ENCODE measurements at regions not wholly inside any gene's neighbourhood (a gene's known extent, or its start where the extent isn't known, plus 50 kb on each side); places are given as distances from the start of the nearest gene placed in this dataset.

DNA sequence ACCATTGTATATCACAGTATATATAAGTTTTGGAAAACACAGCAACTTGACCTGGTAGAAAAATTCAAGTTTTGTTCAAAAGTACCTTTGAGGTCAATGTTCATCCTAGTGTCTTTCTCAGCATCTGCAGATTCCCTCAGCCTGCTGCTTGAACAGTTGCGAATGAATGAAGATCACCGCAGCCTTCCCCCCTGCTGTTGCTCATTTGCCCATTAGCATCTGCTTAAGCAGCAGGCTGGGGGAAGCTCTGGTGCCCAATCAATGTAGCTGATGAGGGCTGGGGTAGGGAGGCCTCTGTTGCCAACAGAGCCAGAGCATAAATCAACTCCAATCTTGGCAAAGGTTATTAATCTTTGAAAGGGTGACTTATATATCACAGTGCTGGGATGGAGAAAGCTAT, 586.5 kb upstream of the PTPRD start:
- peak in 4 of 8 experiments; percentile 32 to 45 (median 32) for ATAC-seq (replicated peaks in 6 of 8)
- no peak overlapping the region for H3K4me3 ChIP-seq
- H3K27ac ChIP-seq, result no peak overlapping the region
- peaks cover 0 to 5% of the 10 kb centered on the region in 2 donors for H3K4me1 ChIP-seq (replicated peaks in 1 of 2)
- in situ Hi-C loops (cut with MboI; ENCODE audit: low pct_unique_long_range_greater_than_20kb in 2 of 9, low sequenced_read_pairs in 9 of 9, unreplicated experiment in 9 of 9), result no loop called here
- 20 to 100% (median 57%) methylated on average over 1 to 2 of the region's 2 CpGs; no CpG with 5 or more reads in 4 of the 10 experiments for WGBS, 10 experiments

DNA sequence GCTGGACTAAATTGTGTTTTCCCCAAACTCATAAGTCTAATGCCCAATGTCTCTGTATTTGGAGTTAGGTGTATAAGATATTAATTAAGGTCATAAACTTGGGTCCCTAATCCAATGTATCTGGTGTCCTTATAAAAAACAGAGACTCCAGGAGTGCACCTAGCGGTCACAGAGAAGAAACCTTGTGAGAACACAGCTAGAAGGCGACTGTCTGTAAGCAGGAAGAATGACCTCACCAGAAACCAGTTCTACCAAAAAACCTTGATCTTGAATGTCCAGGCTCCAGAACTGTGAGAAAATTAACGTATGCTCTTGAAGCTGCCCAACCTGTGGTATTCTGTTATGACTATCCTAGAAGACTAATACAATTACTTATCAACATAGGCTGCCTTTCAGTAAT, 591.7 kb upstream of the PTPRD start:
- WGBS, 10 experiments, result 0 to 100% (median 52%) methylated on average over 1 to 3 of the region's 3 CpGs; no CpG with 5 or more reads in 2 of the 10 experiments
- H3K4me3 ChIP-seq, result no peak overlapping the region
- in situ Hi-C loops (cut with MboI; ENCODE audit: low pct_unique_long_range_greater_than_20kb in 2 of 9, low sequenced_read_pairs in 9 of 9, unreplicated experiment in 9 of 9), result no loop called here
- ATAC-seq (replicated peaks in 6 of 8), result no peak
- peaks cover 0 to 2% of the 10 kb centered on the region in 2 donors for H3K4me1 ChIP-seq (replicated peaks in 1 of 2)
- H3K27ac ChIP-seq, result no peak overlapping the region

DNA sequence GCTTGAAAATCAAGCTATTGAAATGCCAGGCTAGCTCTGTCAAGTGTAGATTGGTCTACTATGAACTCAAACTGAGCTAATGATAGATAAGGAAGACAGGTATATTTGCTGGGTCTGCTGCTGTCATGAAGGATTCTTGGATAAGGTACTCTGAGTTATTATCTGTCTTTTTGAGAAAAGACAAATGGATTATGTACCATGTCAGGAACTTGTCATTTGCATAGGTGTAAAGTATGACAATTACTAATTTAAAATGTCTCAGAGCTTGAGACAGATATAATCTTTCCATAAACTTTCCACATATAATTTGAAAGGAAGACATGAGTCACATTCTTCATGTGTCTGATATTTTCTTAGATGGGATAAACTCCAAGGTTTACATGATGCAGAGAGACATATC, 594.1 kb upstream of the PTPRD start:
- Histone ChIP-seq H3K27ac (no peak overlapping the region), H3K4me3 (no peak overlapping the region), H3K4me1 (replicated peaks in 1 of 2) (no peaks in the 10 kb centered on the region)
- in situ Hi-C loops (cut with MboI; ENCODE audit: low pct_unique_long_range_greater_than_20kb in 2 of 9, low sequenced_read_pairs in 9 of 9, unreplicated experiment in 9 of 9), result no loop called here
- ATAC-seq (replicated peaks in 6 of 8), result no peak

DNA sequence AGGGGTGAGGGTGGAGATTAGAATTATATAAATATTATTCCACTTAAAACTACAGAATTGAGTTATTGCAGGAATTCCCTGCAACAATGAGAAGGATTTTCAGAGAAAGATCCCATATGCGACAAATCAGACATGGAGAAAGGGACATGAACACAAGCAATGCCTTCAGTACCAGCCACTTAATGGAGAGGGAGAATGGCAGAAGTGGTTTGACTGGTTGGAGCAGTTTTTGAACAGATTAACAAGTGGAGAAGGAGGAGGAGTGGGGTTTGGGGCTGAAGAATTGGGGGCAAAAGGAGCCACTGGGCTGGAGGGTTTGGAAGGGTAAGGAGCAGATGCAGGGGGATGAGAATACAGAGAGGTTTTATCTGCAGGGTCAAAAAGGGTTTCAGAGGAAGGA, 620.9 kb upstream of the PTPRD start:
- H3K4me1 ChIP-seq (replicated peaks in 1 of 2), result no peaks in the 10 kb centered on the region
- WGBS, 10 experiments, result 0 to 100% (median 83%) methylated on average over 1 of the region's 1 CpG; no CpG with 5 or more reads in 4 of the 10 experiments
- no peak for ATAC-seq (replicated peaks in 6 of 8)
- no peak overlapping the region for H3K4me3 ChIP-seq
- H3K27ac ChIP-seq, result no peak overlapping the region
- in situ Hi-C loops (cut with MboI; ENCODE audit: low pct_unique_long_range_greater_than_20kb in 2 of 9, low sequenced_read_pairs in 9 of 9, unreplicated experiment in 9 of 9), result no loop called here

DNA sequence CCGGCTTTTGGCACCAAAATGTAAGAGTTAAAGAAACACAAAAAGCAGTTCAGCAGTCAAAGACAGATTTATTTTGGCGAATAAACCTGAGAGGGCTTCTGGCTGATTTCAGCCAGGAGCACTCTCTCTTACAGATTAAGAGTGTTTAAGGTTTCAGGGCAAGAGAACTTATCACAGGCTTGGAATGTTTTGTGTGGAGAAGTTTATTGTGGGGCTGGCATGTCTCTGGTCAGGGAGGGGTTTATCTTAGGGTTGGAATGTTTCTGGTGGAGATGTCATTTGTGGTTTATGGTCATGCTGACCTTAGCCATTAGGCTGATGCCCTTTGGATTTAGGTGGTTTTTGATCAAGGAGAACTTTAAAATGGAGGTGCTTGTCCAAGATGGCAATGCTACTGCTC, 622.3 kb upstream of the PTPRD start:
- H3K4me3 ChIP-seq, result no peak overlapping the region
- no peak for ATAC-seq (replicated peaks in 6 of 8)
- in situ Hi-C loops (cut with MboI; ENCODE audit: low pct_unique_long_range_greater_than_20kb in 2 of 9, low sequenced_read_pairs in 9 of 9, unreplicated experiment in 9 of 9), result no loop called here
- WGBS, 10 experiments, result 0 to 83% (median 15%) methylated on average over 1 to 2 of the region's 2 CpGs; no CpG with 5 or more reads in 6 of the 10 experiments
- no peaks in the 10 kb centered on the region for H3K4me1 ChIP-seq (replicated peaks in 1 of 2)
- no peak overlapping the region for H3K27ac ChIP-seq

GRCh38 chr9:11241779-11242178, 629.0 kb upstream of the PTPRD start:
- in situ Hi-C loops (cut with MboI; ENCODE audit: low pct_unique_long_range_greater_than_20kb in 2 of 9, low sequenced_read_pairs in 9 of 9, unreplicated experiment in 9 of 9), result no loop called here
- Histone ChIP-seq H3K4me1 (replicated peaks in 1 of 2) (no peaks in the 10 kb centered on the region), H3K27ac (no peak overlapping the region), H3K4me3 (no peak overlapping the region)
- WGBS, 10 experiments, result 0 to 60% methylated on average over 1 of the region's 1 CpG; no CpG with 5 or more reads in 8 of the 10 experiments
- no peak for ATAC-seq (replicated peaks in 6 of 8)

GRCh38 chr9:11257992-11258391, 645.2 kb upstream of the PTPRD start:
- in situ Hi-C loops (cut with MboI; ENCODE audit: low pct_unique_long_range_greater_than_20kb in 2 of 9, low sequenced_read_pairs in 9 of 9, unreplicated experiment in 9 of 9), result no loop called here
- no peak overlapping the region for H3K4me3 ChIP-seq
- no peak for ATAC-seq (replicated peaks in 6 of 8)
- WGBS, 10 experiments, result 0 to 75% (median 24%) methylated on average over 1 of the region's 1 CpG; no CpG with 5 or more reads in 2 of the 10 experiments
- H3K27ac ChIP-seq, result no peak overlapping the region
- H3K4me1 ChIP-seq (replicated peaks in 1 of 2), result peaks cover 7 to 10% of the 10 kb centered on the region in 2 donors

GRCh38 chr9:11269036-11269435, 656.2 kb upstream of the PTPRD start:
- Histone ChIP-seq H3K27ac (no peak overlapping the region), H3K4me3 (no peak overlapping the region), H3K4me1 (replicated peaks in 1 of 2) (no peaks in the 10 kb centered on the region)
- in situ Hi-C loops (cut with MboI; ENCODE audit: low pct_unique_long_range_greater_than_20kb in 2 of 9, low sequenced_read_pairs in 9 of 9, unreplicated experiment in 9 of 9), result no loop called here
- no peak for ATAC-seq (replicated peaks in 6 of 8)
- WGBS, 10 experiments, result 0 to 71% (median 36%) methylated on average over 1 to 3 of the region's 3 CpGs; no CpG with 5 or more reads in 4 of the 10 experiments

- WGBS, 10 experiments, result 8 to 100% (median 86%) methylated on average over 1 to 8 of the region's 11 CpGs; no CpG with 5 or more reads in 1 of the 10 experiments
- Histone ChIP-seq H3K27ac (no peak overlapping the region), H3K4me3 (no peak overlapping the region), H3K4me1 (replicated peaks in 1 of 2) (no peaks in the 10 kb centered on the region)
- in situ Hi-C loops (cut with MboI; ENCODE audit: low pct_unique_long_range_greater_than_20kb in 2 of 9, low sequenced_read_pairs in 9 of 9, unreplicated experiment in 9 of 9), result no loop called here
- ATAC-seq (replicated peaks in 6 of 8), result no peak
Observed at GRCh38 chr9:11275158-11275695, 662.4 kb upstream of the PTPRD start.

GRCh38 chr9:11312966-11313365, 700.2 kb upstream of the PTPRD start:
- no peak overlapping the region for H3K27ac ChIP-seq
- no peaks in the 10 kb centered on the region for H3K4me1 ChIP-seq (replicated peaks in 1 of 2)
- peak in 4 of 8 experiments; percentile 17 to 76 (median 53) for ATAC-seq (replicated peaks in 6 of 8)
- in situ Hi-C loops (cut with MboI; ENCODE audit: low pct_unique_long_range_greater_than_20kb in 2 of 9, low sequenced_read_pairs in 9 of 9, unreplicated experiment in 9 of 9), result no loop called here
- no peak overlapping the region for H3K4me3 ChIP-seq
- WGBS, 10 experiments, result 0 to 100% (median 86%) methylated on average over 1 to 2 of the region's 2 CpGs; no CpG with 5 or more reads in 5 of the 10 experiments

DNA sequence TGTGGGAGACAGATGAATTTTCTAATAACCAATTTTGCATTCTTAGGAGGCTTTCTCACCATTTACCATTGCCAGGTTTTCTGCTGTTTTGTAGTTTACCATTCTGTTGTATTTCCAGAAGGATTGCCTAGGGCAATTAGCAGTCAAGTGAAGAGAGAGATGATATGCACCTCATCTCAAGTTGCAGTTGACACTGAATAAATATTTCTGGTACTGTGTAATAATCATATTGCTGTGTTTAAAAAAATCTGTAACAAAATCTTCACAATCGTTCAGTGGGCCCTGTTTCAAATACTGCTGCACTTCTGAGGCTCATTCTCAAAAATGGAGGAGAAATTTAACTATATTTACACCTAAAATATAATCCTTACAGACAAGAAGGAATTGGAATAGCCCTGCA, 706.1 kb upstream of the PTPRD start:
- 0 to 100% (median 88%) methylated on average over 1 of the region's 1 CpG; no CpG with 5 or more reads in 3 of the 10 experiments for WGBS, 10 experiments
- in situ Hi-C loops (cut with MboI; ENCODE audit: low pct_unique_long_range_greater_than_20kb in 2 of 9, low sequenced_read_pairs in 9 of 9, unreplicated experiment in 9 of 9), result no loop called here
- Histone ChIP-seq H3K4me1 (replicated peaks in 1 of 2) (peaks cover 4 to 6% of the 10 kb centered on the region in 2 donors), H3K27ac (no peak overlapping the region), H3K4me3 (no peak overlapping the region)
- ATAC-seq (replicated peaks in 6 of 8), result no peak

DNA sequence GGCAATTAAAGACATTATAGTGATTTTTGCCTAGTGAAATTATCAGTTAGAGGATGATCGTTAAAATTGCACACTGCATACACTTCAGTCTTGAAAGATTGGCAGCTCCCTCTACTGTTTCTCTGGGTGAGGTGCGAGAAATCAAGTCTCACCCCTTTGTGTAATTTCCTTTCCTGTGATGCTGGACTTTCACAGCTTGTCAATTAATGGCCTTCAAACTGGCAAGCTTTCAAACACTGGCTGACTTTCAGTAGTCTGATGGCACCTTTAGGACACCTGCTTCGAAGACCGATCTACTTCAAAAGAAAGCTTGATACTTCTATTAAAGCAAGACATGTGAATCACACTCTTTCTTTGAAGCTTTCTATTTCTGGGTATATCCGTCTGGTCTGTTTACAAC, 706.7 kb upstream of the PTPRD start:
- ATAC-seq (replicated peaks in 6 of 8), result peak; percentile 35 to 87 (median 72)
- in situ Hi-C loops (cut with MboI; ENCODE audit: low pct_unique_long_range_greater_than_20kb in 2 of 9, low sequenced_read_pairs in 9 of 9, unreplicated experiment in 9 of 9), result no loop called here
- H3K27ac ChIP-seq, result no peak overlapping the region
- whole genome bisulfite sequencing, 10 experiments, result 0 to 70% (median 30%) methylated on average over 1 to 5 of the region's 5 CpGs
- no peak overlapping the region for H3K4me3 ChIP-seq
- peaks cover 4 to 6% of the 10 kb centered on the region in 2 donors for H3K4me1 ChIP-seq (replicated peaks in 1 of 2)

DNA sequence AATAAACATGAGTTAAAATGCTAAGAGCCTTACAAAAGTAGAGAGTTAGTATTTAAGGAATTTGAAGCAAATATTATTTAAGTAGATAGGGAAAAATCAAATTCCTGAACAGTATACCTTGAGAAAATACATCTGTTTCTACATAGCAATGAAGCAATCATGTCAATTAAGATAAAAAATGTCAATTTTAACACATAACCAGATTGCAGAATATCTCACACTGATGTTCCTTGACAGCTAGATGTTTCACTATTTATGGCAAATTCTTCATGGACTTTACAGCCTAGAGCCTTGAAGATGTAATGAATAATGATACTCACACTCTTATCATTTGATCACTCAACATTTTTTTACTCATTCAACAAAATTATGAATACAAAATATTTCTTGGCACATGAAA, 708.2 kb upstream of the PTPRD start:
- Histone ChIP-seq H3K27ac (no peak overlapping the region), H3K4me3 (no peak overlapping the region), H3K4me1 (replicated peaks in 1 of 2) (peaks cover 4 to 6% of the 10 kb centered on the region in 2 donors)
- ATAC-seq (replicated peaks in 6 of 8), result no peak
- in situ Hi-C loops (cut with MboI; ENCODE audit: low pct_unique_long_range_greater_than_20kb in 2 of 9, low sequenced_read_pairs in 9 of 9, unreplicated experiment in 9 of 9), result no loop called here

DNA sequence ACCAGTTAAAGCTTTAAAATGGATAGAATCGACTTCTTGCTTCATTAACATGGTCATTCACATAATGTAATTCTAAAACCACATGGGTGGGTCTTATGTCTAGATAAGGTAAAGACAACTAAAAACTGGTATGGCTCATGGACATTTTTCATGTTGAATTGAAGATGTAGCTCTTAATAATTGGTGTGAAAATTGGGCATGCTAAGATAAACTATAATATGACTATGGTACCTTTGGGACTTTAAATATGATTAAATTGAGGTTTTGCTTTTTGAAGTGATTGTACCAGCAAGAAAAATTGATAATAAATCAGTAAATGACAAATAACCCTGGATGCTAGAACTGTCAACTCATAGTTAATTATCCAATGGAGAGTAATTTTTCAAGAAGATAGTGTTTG, 710.7 kb upstream of the PTPRD start:
- Histone ChIP-seq H3K4me1 (replicated peaks in 1 of 2) (peaks cover 4 to 6% of the 10 kb centered on the region in 2 donors), H3K4me3 (no peak overlapping the region), H3K27ac (no peak overlapping the region)
- in situ Hi-C loops (cut with MboI; ENCODE audit: low pct_unique_long_range_greater_than_20kb in 2 of 9, low sequenced_read_pairs in 9 of 9, unreplicated experiment in 9 of 9), result no loop called here
- 0 to 75% (median 0%) methylated on average over 1 of the region's 1 CpG; no CpG with 5 or more reads in 3 of the 10 experiments for WGBS, 10 experiments
- ATAC-seq (replicated peaks in 6 of 8), result peak in 3 of 8 experiments; percentile 28 to 74 (median 62)
